ENCODE measurements at regions not wholly inside any gene's neighbourhood (a gene's known extent, or its start where the extent isn't known, plus 50 kb on each side); places are given as distances from the start of the nearest gene placed in this dataset.

DNA sequence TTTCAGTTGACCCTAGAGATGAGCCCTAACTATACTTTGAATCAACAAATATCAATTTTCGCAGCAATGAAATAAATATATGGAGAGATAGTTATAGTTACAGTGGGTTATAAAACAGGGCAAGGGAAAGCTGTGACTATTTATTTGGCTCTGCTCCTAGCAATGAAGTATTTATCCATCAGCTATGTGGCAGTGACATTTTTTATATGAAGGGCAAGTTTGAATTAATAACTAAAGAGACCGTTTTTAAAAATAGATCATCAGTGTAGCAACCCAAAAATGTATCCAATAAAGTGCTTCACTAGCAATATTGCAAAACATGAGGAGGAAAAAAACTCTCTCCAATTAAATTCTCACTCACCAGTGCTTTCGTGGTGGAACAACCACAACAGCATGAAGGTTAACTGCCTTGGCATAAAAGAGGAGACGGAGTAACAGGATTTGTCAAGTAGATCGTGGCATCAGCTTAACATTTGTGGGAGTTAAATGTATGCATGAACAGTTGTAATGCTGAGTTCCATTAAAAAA, 58.1 kb upstream of the NUDT4 start (continued):
- no peak for TF ChIP-seq CBX5 (IDR thresholded peaks at IDR 0.05; ENCODE audit: low read depth, low read length)

Measured in H1 (cell line).